ENCODE measurements at regions not wholly inside any gene's neighbourhood (a gene's known extent, or its start where the extent isn't known, plus 50 kb on each side); places are given as distances from the start of the nearest gene placed in this dataset.

- TF ChIP-seq CTCF (IDR thresholded peaks at IDR 0.05; ENCODE audit: unreplicated experiment): no peak
- Mint-ChIP-seq H3K36me3 (ENCODE audit: low read depth, unreplicated experiment) (no peaks in the 10 kb centered on the region), H3K27me3 (ENCODE audit: unreplicated experiment) (no peaks in the 10 kb centered on the region), H3K27ac (ENCODE audit: unreplicated experiment) (no peak overlapping the region), H3K4me3 (ENCODE audit: unreplicated experiment) (no peak overlapping the region), H3K9me3 (ENCODE audit: unreplicated experiment) (no peaks in the 10 kb centered on the region), H3K4me1 (ENCODE audit: unreplicated experiment) (peaks cover 4% of the 10 kb centered on the region)
- DNase-seq (ENCODE audit: low spot score): no peak
These were observed 178.2 kb downstream of the NAF1 start for GRCh38 chr4:162988530-162988929.

- no peak for DNase-seq (ENCODE audit: low spot score)
- no peaks in the 10 kb centered on the region for H3K36me3 Mint-ChIP-seq (ENCODE audit: low read depth, unreplicated experiment)
These were observed 181.6 kb downstream of the NAF1 start for GRCh38 chr4:162985131-162985530.

GRCh38 chr4:162984621-162985020 is 182.1 kb downstream of the NAF1 start:
- Mint-ChIP-seq H3K4me3 (ENCODE audit: unreplicated experiment) (no peak overlapping the region), H3K36me3 (ENCODE audit: low read depth, unreplicated experiment) (no peaks in the 10 kb centered on the region), H3K27me3 (ENCODE audit: unreplicated experiment) (no peaks in the 10 kb centered on the region), H3K4me1 (ENCODE audit: unreplicated experiment) (peaks cover 4% of the 10 kb centered on the region), H3K27ac (ENCODE audit: unreplicated experiment) (no peak overlapping the region), H3K9me3 (ENCODE audit: unreplicated experiment) (peaks cover 4% of the 10 kb centered on the region)
- no peak for DNase-seq (ENCODE audit: low spot score)
- TF ChIP-seq CTCF (IDR thresholded peaks at IDR 0.05; ENCODE audit: unreplicated experiment): no peak

More at GRCh38 chr4:162985131-162985530, 181.6 kb downstream of the NAF1 start:
- H3K4me3 Mint-ChIP-seq (ENCODE audit: unreplicated experiment): no peak overlapping the region
- H3K4me1 Mint-ChIP-seq (ENCODE audit: unreplicated experiment): peaks cover 4% of the 10 kb centered on the region
- no peak overlapping the region for H3K27ac Mint-ChIP-seq (ENCODE audit: unreplicated experiment)
- TF ChIP-seq CTCF (IDR thresholded peaks at IDR 0.05; ENCODE audit: unreplicated experiment): no peak
- H3K9me3 Mint-ChIP-seq (ENCODE audit: unreplicated experiment): peaks cover 4% of the 10 kb centered on the region
- no peaks in the 10 kb centered on the region for H3K27me3 Mint-ChIP-seq (ENCODE audit: unreplicated experiment)

- no peak for DNase-seq (ENCODE audit: low spot score)
- H3K4me1 Mint-ChIP-seq (ENCODE audit: unreplicated experiment): peaks cover 4% of the 10 kb centered on the region
- TF ChIP-seq CTCF (IDR thresholded peaks at IDR 0.05; ENCODE audit: unreplicated experiment): no peak
These were observed 184.9 kb downstream of the NAF1 start for GRCh38 chr4:162981823-162982222.

GRCh38 chr4:162978398-162978797 is 188.3 kb downstream of the NAF1 start:
- H3K9me3 Mint-ChIP-seq (ENCODE audit: unreplicated experiment): peaks cover 4% of the 10 kb centered on the region
- H3K4me3 Mint-ChIP-seq (ENCODE audit: unreplicated experiment): no peak overlapping the region
- H3K27me3 Mint-ChIP-seq (ENCODE audit: unreplicated experiment): no peaks in the 10 kb centered on the region
- H3K27ac Mint-ChIP-seq (ENCODE audit: unreplicated experiment): no peak overlapping the region
- no peak for TF ChIP-seq CTCF (IDR thresholded peaks at IDR 0.05; ENCODE audit: unreplicated experiment)
- no peaks in the 10 kb centered on the region for H3K4me1 Mint-ChIP-seq (ENCODE audit: unreplicated experiment)
- H3K36me3 Mint-ChIP-seq (ENCODE audit: low read depth, unreplicated experiment): no peaks in the 10 kb centered on the region
- DNase-seq (ENCODE audit: low spot score): no peak

More at GRCh38 chr4:162981823-162982222, 184.9 kb downstream of the NAF1 start:
- no peaks in the 10 kb centered on the region for H3K36me3 Mint-ChIP-seq (ENCODE audit: low read depth, unreplicated experiment)
- peaks cover 4% of the 10 kb centered on the region for H3K9me3 Mint-ChIP-seq (ENCODE audit: unreplicated experiment)
- H3K4me3 Mint-ChIP-seq (ENCODE audit: unreplicated experiment): no peak overlapping the region
- no peaks in the 10 kb centered on the region for H3K27me3 Mint-ChIP-seq (ENCODE audit: unreplicated experiment)
- no peak overlapping the region for H3K27ac Mint-ChIP-seq (ENCODE audit: unreplicated experiment)

Data from endothelial cell (in vitro differentiated cells).